Endodermal cell (in vitro differentiated cells): ENCODE measurements at regions not wholly inside any gene's neighbourhood (a gene's known extent, or its start where the extent isn't known, plus 50 kb on each side); places are given as distances from the start of the nearest gene placed in this dataset.

Experiments used
- DNase-seq: peaks from one replicate; pipeline ENCODE4 v3.0.0-alpha.2; 2017
- H3K27ac ChIP-seq: 2 replicates; pipeline ENCODE4 v1.5.1; 2013; ENCODE audit warnings: mild to moderate bottlenecking, low read depth, low read length, moderate library complexity
- H3K27me3 ChIP-seq: 2 replicates; pipeline ENCODE4 v1.6.1; 2013; ENCODE audit warnings: mild to moderate bottlenecking, low read length, moderate library complexity; ENCODE audit not compliant: insufficient read depth, control insufficient read depth, poor library complexity, severe bottlenecking
- H3K36me3 ChIP-seq: 2 replicates; pipeline ENCODE4 v1.7.0; 2013; ENCODE audit warnings: mild to moderate bottlenecking, low read length, moderate library complexity; ENCODE audit not compliant: control insufficient read depth, insufficient read depth
- H3K4me1 ChIP-seq: one replicate; pipeline ENCODE4 v1.7.0; 2013; ENCODE audit warnings: low read length; ENCODE audit not compliant: control insufficient read depth, insufficient read depth
- H3K4me3 ChIP-seq: 2 replicates; pipeline ENCODE4 v1.5.1; 2013; ENCODE audit warnings: mild to moderate bottlenecking, low read length, moderate library complexity
- H3K9ac ChIP-seq: 2 replicates; pipeline ENCODE4 v1.6.1; 2013; ENCODE audit warnings: mild to moderate bottlenecking, low read length, moderate library complexity; ENCODE audit not compliant: poor library complexity, severe bottlenecking; ENCODE audit errors: extremely low read depth
- H3K9me3 ChIP-seq: 2 replicates; pipeline ENCODE4 v1.6.1; 2013; ENCODE audit warnings: mild to moderate bottlenecking, low read length, moderate library complexity; ENCODE audit not compliant: control insufficient read depth
- H3K27ac Mint-ChIP-seq: 2 replicates; pipeline ENCODE4 v1.8.0; 2020; ENCODE audit warnings: mixed read lengths
- H3K27me3 Mint-ChIP-seq: 2 replicates; pipeline ENCODE4 v1.8.0; 2021; ENCODE audit warnings: mild to moderate bottlenecking, mixed read lengths; ENCODE audit not compliant: insufficient read depth
- H3K36me3 Mint-ChIP-seq: 2 replicates; pipeline ENCODE4 v1.8.0; 2020; ENCODE audit warnings: low read depth, mixed read lengths
- H3K4me1 Mint-ChIP-seq: 2 replicates; pipeline ENCODE4 v1.8.0; 2020; ENCODE audit warnings: mixed read lengths
- H3K4me3 Mint-ChIP-seq: 2 replicates; pipeline ENCODE4 v1.8.0; 2020; ENCODE audit warnings: mild to moderate bottlenecking, moderate library complexity, mixed read lengths
- H3K9me3 Mint-ChIP-seq: 2 replicates; pipeline ENCODE4 v1.8.0; 2020; ENCODE audit warnings: mild to moderate bottlenecking, mixed read lengths
- CTCF ChIP-seq: fragments of 200-600 bp; sonication (generic); conservative IDR thresholded peaks from 2 replicates; pipeline ENCODE4 v1.5.0; 2021; ENCODE audit warnings: antibody characterized with exemption, mild to moderate bottlenecking
- WGBS, 2 experiments: methylation state at CpG; one replicate each; pipeline versions ENCODE4 v1.1.5 to v1.1.7; 2013; ENCODE audit warnings: missing lambda C conversion rate in 2 of 2, mixed read lengths in 1 of 2; ENCODE audit not compliant: insufficient coverage in 1 of 2, insufficient read length in 1 of 2; 5-methylcytosine and 5-hydroxymethylcytosine counted together

- H3K4me1 Mint-ChIP-seq = no peaks in the 10 kb centered on the region
- H3K4me3 Mint-ChIP-seq = no peak overlapping the region
- no peaks in the 10 kb centered on the region for H3K27me3 ChIP-seq
- no peak overlapping the region for H3K27ac Mint-ChIP-seq
- no peak for TF ChIP-seq CTCF
- H3K4me1 ChIP-seq = no peaks in the 10 kb centered on the region
- 87 to 100% methylated on average over 1 of the region's 1 CpG for WGBS, 2 experiments
- no peaks in the 10 kb centered on the region for H3K36me3 Mint-ChIP-seq
- DNase-seq = no peak
- no peaks in the 10 kb centered on the region for H3K9me3 ChIP-seq
- H3K36me3 ChIP-seq = no peaks in the 10 kb centered on the region
- no peaks in the 10 kb centered on the region for H3K9me3 Mint-ChIP-seq
- no peak overlapping the region for H3K4me3 ChIP-seq
- no peak overlapping the region for H3K27ac ChIP-seq
- H3K9ac ChIP-seq = no peak overlapping the region
- no peaks in the 10 kb centered on the region for H3K27me3 Mint-ChIP-seq
Observed at GRCh38 chr12:91937009-91937408, 208.6 kb downstream of the BTG1 start.

GRCh38 chr12:91935296-91935695, 210.3 kb downstream of the BTG1 start:
- Histone ChIP-seq H3K9ac (no peak overlapping the region), H3K4me1 (no peaks in the 10 kb centered on the region), H3K27ac (no peak overlapping the region), H3K4me3 (no peak overlapping the region), H3K36me3 (no peaks in the 10 kb centered on the region), H3K27me3 (no peaks in the 10 kb centered on the region), H3K9me3 (no peaks in the 10 kb centered on the region)
- no peak for TF ChIP-seq CTCF
- 92 to 100% methylated on average over 1 to 2 of the region's 2 CpGs for WGBS, 2 experiments
- Mint-ChIP-seq H3K4me3 (no peak overlapping the region), H3K36me3 (no peaks in the 10 kb centered on the region), H3K4me1 (peaks cover 4% of the 10 kb centered on the region), H3K27ac (no peak overlapping the region), H3K27me3 (no peaks in the 10 kb centered on the region), H3K9me3 (no peaks in the 10 kb centered on the region)
- DNase-seq = no peak

GRCh38 chr12:91931111-91931510, 214.5 kb downstream of the BTG1 start:
- Mint-ChIP-seq H3K36me3 (no peaks in the 10 kb centered on the region), H3K27me3 (no peaks in the 10 kb centered on the region), H3K4me3 (no peak overlapping the region), H3K4me1 (peaks cover 8% of the 10 kb centered on the region), H3K27ac (no peak overlapping the region), H3K9me3 (no peaks in the 10 kb centered on the region)
- no peaks in the 10 kb centered on the region for H3K36me3 ChIP-seq
- no peak for DNase-seq
- no peak overlapping the region for H3K4me3 ChIP-seq
- no peak for TF ChIP-seq CTCF
- no peaks in the 10 kb centered on the region for H3K9me3 ChIP-seq
- H3K27ac ChIP-seq = no peak overlapping the region
- no peaks in the 10 kb centered on the region for H3K4me1 ChIP-seq
- no peak overlapping the region for H3K9ac ChIP-seq
- no peaks in the 10 kb centered on the region for H3K27me3 ChIP-seq
- WGBS, 2 experiments = 69 to 100% methylated on average over 1 to 2 of the region's 2 CpGs
